Activated naive CD8-positive, alpha-beta T cell treated with anti-CD3 and anti-CD28 coated beads, Interleukin-2, amount 50 U/mL, for 24 hours (primary cell): ENCODE measurements at regions not wholly inside any gene's neighbourhood (a gene's known extent, or its start where the extent isn't known, plus 50 kb on each side); places are given as distances from the start of the nearest gene placed in this dataset.
"Not testable (repeated sequence)": the region's sequence is repeated elsewhere in the genome, so short reads cannot be mapped to it uniquely, and the experiment has no call there.

Source experiments
- ATAC-seq: fragments of 150-1000 bp; cut with Tn5 transposase; one replicate; pipeline ENCODE4 v1.10.0; 2021
- DNase-seq: peaks from one replicate; pipeline ENCODE4 v3.0.0; 2021
- H3K27ac Mint-ChIP-seq: one replicate; pipeline ENCODE4 v1.8.0; 2021; ENCODE audit warnings: mild to moderate bottlenecking, mixed read lengths
- H3K27me3 Mint-ChIP-seq: one replicate; pipeline ENCODE4 v1.8.0; 2021; ENCODE audit warnings: mixed read lengths
- H3K36me3 Mint-ChIP-seq: one replicate; pipeline ENCODE4 v1.8.0; 2021; ENCODE audit warnings: low read depth, mixed read lengths
- H3K4me1 Mint-ChIP-seq: one replicate; pipeline ENCODE4 v1.8.0; 2021; ENCODE audit warnings: mixed read lengths
- H3K4me3 Mint-ChIP-seq: one replicate; pipeline ENCODE4 v1.8.0; 2021; ENCODE audit warnings: mild to moderate bottlenecking, moderate library complexity, mixed read lengths
- H3K9me3 Mint-ChIP-seq: one replicate; pipeline ENCODE4 v1.8.0; 2021; ENCODE audit warnings: mixed read lengths

GRCh38 chr10:52568309-52568708 lies 204.3 kb downstream of the MBL2 start:
- no peaks in the 10 kb centered on the region for H3K36me3 Mint-ChIP-seq

GRCh38 chr10:52570490-52570889 lies 202.1 kb downstream of the MBL2 start:
- Mint-ChIP-seq H3K4me3 (no peak overlapping the region), H3K36me3 (no peaks in the 10 kb centered on the region), H3K4me1 (no peaks in the 10 kb centered on the region), H3K9me3 (no peaks in the 10 kb centered on the region), H3K27me3 (no peaks in the 10 kb centered on the region), H3K27ac (no peak overlapping the region)
- DNase-seq (no peak), ATAC-seq (no peak)

More at GRCh38 chr10:52568309-52568708, 204.3 kb downstream of the MBL2 start:
- no peak for DNase-seq
- no peaks in the 10 kb centered on the region for H3K27me3 Mint-ChIP-seq
- no peak for ATAC-seq
- H3K9me3 Mint-ChIP-seq: no peaks in the 10 kb centered on the region
- no peaks in the 10 kb centered on the region for H3K4me1 Mint-ChIP-seq
- no peak overlapping the region for H3K27ac Mint-ChIP-seq
- no peak overlapping the region for H3K4me3 Mint-ChIP-seq

- ATAC-seq (no peak), DNase-seq (no peak)
- Mint-ChIP-seq H3K27ac (no peak overlapping the region), H3K36me3 (no peaks in the 10 kb centered on the region), H3K4me3 (no peak overlapping the region), H3K9me3 (no peaks in the 10 kb centered on the region), H3K27me3 (no peaks in the 10 kb centered on the region), H3K4me1 (no peaks in the 10 kb centered on the region)
Observed at GRCh38 chr10:52571018-52571417, 201.6 kb downstream of the MBL2 start.

GRCh38 chr10:52571516-52572182 lies 200.9 kb downstream of the MBL2 start:
- Mint-ChIP-seq H3K9me3 (no peaks in the 10 kb centered on the region), H3K4me3 (no peak overlapping the region), H3K27ac (no peak overlapping the region), H3K27me3 (no peaks in the 10 kb centered on the region), H3K4me1 (no peaks in the 10 kb centered on the region), H3K36me3 (no peaks in the 10 kb centered on the region)
- no peak for ATAC-seq
- DNase-seq: no peak

- ATAC-seq (no peak), DNase-seq (no peak)
- Mint-ChIP-seq H3K4me3 (no peak overlapping the region), H3K27me3 (no peaks in the 10 kb centered on the region), H3K27ac (no peak overlapping the region), H3K4me1 (no peaks in the 10 kb centered on the region), H3K36me3 (no peaks in the 10 kb centered on the region), H3K9me3 (no peaks in the 10 kb centered on the region)
Observed at GRCh38 chr10:52573347-52573746, 199.2 kb downstream of the MBL2 start.

- Mint-ChIP-seq H3K9me3 (no peaks in the 10 kb centered on the region), H3K27ac (no peak overlapping the region), H3K36me3 (no peaks in the 10 kb centered on the region), H3K27me3 (no peaks in the 10 kb centered on the region), H3K4me3 (no peak overlapping the region), H3K4me1 (no peaks in the 10 kb centered on the region)
- no peak for ATAC-seq
- DNase-seq: no peak
Observed at GRCh38 chr10:52574697-52575096, 197.9 kb downstream of the MBL2 start.

- Mint-ChIP-seq H3K4me3 (no peak overlapping the region), H3K27me3 (no peaks in the 10 kb centered on the region), H3K27ac (no peak overlapping the region), H3K4me1 (no peaks in the 10 kb centered on the region), H3K36me3 (no peaks in the 10 kb centered on the region), H3K9me3 (peaks cover 4% of the 10 kb centered on the region)
- no peak for DNase-seq
- no peak for ATAC-seq
Observed at GRCh38 chr10:52577047-52577446, 195.5 kb downstream of the MBL2 start.

- no peak for DNase-seq
- Mint-ChIP-seq H3K4me1 (no peaks in the 10 kb centered on the region), H3K27ac (no peak overlapping the region), H3K9me3 (peaks cover 4% of the 10 kb centered on the region), H3K4me3 (no peak overlapping the region), H3K27me3 (no peaks in the 10 kb centered on the region), H3K36me3 (no peaks in the 10 kb centered on the region)
- ATAC-seq: no peak
Observed at GRCh38 chr10:52578871-52579405, 193.6 kb downstream of the MBL2 start.

GRCh38 chr10:52581636-52582035 lies 190.9 kb downstream of the MBL2 start:
- not testable (repeated sequence) for ATAC-seq
- H3K9me3 Mint-ChIP-seq: peaks cover 13% of the 10 kb centered on the region

GRCh38 chr10:52583336-52583735 lies 189.2 kb downstream of the MBL2 start:
- ATAC-seq (no peak), DNase-seq (no peak)
- no peaks in the 10 kb centered on the region for H3K27me3 Mint-ChIP-seq
- no peaks in the 10 kb centered on the region for H3K4me1 Mint-ChIP-seq
- no peak overlapping the region for H3K27ac Mint-ChIP-seq
- no peak overlapping the region for H3K4me3 Mint-ChIP-seq
- H3K9me3 Mint-ChIP-seq: peaks cover 30% of the 10 kb centered on the region
- H3K36me3 Mint-ChIP-seq: no peaks in the 10 kb centered on the region

More at GRCh38 chr10:52581636-52582035, 190.9 kb downstream of the MBL2 start:
- not testable (repeated sequence) for H3K27me3 Mint-ChIP-seq, H3K36me3 Mint-ChIP-seq, H3K4me3 Mint-ChIP-seq, H3K27ac Mint-ChIP-seq, H3K4me1 Mint-ChIP-seq, DNase-seq

- H3K9me3 Mint-ChIP-seq: peaks cover 31% of the 10 kb centered on the region
- no peak for ATAC-seq
Observed at GRCh38 chr10:52586710-52587109, 185.9 kb downstream of the MBL2 start.

GRCh38 chr10:52597189-52597863 lies 175.3 kb downstream of the MBL2 start:
- Mint-ChIP-seq H3K4me1 (no peaks in the 10 kb centered on the region), H3K4me3 (no peak overlapping the region), H3K27ac (no peak overlapping the region), H3K27me3 (no peaks in the 10 kb centered on the region), H3K36me3 (no peaks in the 10 kb centered on the region), H3K9me3 (peaks cover 3% of the 10 kb centered on the region)
- no peak for DNase-seq
- ATAC-seq: no peak

More at GRCh38 chr10:52586710-52587109, 185.9 kb downstream of the MBL2 start:
- Mint-ChIP-seq H3K36me3 (no peaks in the 10 kb centered on the region), H3K4me3 (no peak overlapping the region), H3K27ac (no peak overlapping the region), H3K4me1 (no peaks in the 10 kb centered on the region), H3K27me3 (no peaks in the 10 kb centered on the region)
- DNase-seq: no peak

GRCh38 chr10:52598936-52599335 lies 173.6 kb downstream of the MBL2 start:
- H3K4me3 Mint-ChIP-seq: no peak overlapping the region
- H3K9me3 Mint-ChIP-seq: peaks cover 3% of the 10 kb centered on the region
- H3K27ac Mint-ChIP-seq: no peak overlapping the region
- ATAC-seq (no peak), DNase-seq (no peak)
- H3K36me3 Mint-ChIP-seq: no peaks in the 10 kb centered on the region
- no peaks in the 10 kb centered on the region for H3K27me3 Mint-ChIP-seq
- H3K4me1 Mint-ChIP-seq: no peaks in the 10 kb centered on the region

- no peaks in the 10 kb centered on the region for H3K27me3 Mint-ChIP-seq
- no peaks in the 10 kb centered on the region for H3K36me3 Mint-ChIP-seq
- H3K9me3 Mint-ChIP-seq: peaks cover under 1% of the 10 kb centered on the region
- H3K4me1 Mint-ChIP-seq: no peaks in the 10 kb centered on the region
- no peak overlapping the region for H3K4me3 Mint-ChIP-seq
- no peak overlapping the region for H3K27ac Mint-ChIP-seq
- no peak for ATAC-seq
- no peak for DNase-seq
Observed at GRCh38 chr10:52599551-52600200, 172.9 kb downstream of the MBL2 start.

GRCh38 chr10:52604131-52604530 lies 168.5 kb downstream of the MBL2 start:
- not testable (repeated sequence) for H3K4me3 Mint-ChIP-seq, H3K9me3 Mint-ChIP-seq, DNase-seq, H3K27me3 Mint-ChIP-seq, H3K27ac Mint-ChIP-seq, H3K36me3 Mint-ChIP-seq, H3K4me1 Mint-ChIP-seq, ATAC-seq
